ENCODE measurements at regions not wholly inside any gene's neighbourhood (a gene's known extent, or its start where the extent isn't known, plus 50 kb on each side); places are given as distances from the start of the nearest gene placed in this dataset.

DNA sequence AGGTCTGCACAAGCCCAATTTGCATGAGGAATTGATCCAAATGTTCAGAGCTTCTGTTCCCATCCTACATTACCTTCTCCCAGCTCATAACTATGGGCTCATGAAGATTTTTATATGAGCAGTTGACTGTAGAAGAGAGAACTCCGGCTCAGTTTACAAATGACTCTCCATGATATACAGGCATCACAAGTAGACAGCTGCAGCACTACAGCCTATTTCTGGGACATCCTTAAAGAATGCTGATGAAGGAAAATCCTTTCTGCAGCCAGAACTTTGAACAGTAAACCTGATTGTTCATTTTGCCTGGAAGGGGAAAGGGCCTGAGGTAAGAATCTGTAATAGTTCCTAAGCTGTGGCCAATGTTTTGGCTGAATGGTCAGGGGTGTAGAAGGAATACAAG, 174.1 kb upstream of the CXCL13 start:
- H3K79me2 ChIP-seq (ENCODE audit: control insufficient read depth, insufficient read depth, low read length) = no peaks in the 10 kb centered on the region
- WGBS (ENCODE audit: insufficient coverage, insufficient replicate concordance, low lambda C conversion rate, missing lambda C conversion rate) = 43% methylated on average over 1 of the region's 1 CpG
- no peaks in the 10 kb centered on the region for H3K4me1 ChIP-seq (ENCODE audit: control insufficient read depth, insufficient read depth, low read length)
- no peaks in the 10 kb centered on the region for H3K27me3 ChIP-seq (replicated peaks in 1 of 2; ENCODE audit: control insufficient read depth in 2 of 2, insufficient read depth in 2 of 2, low read length in 1 of 2)
- H4K20me1 ChIP-seq (ENCODE audit: control insufficient read depth, insufficient read depth) = no peaks in the 10 kb centered on the region; the same call in 1 of the 2 replicates
- RAD21 ChIA-PET (ENCODE audit: unreplicated experiment) = no interaction called here
- H3K9me3 ChIP-seq (replicated peaks; ENCODE audit: control insufficient read depth, insufficient read depth, low read length) = no peaks in the 10 kb centered on the region
- no peak overlapping the region for H3K9ac ChIP-seq (ENCODE audit: control insufficient read depth, insufficient read depth, low read length)
- SMC1A ChIA-PET (ENCODE audit: uncharacterized antibody, unreplicated experiment) = interaction anchor here (4.4 kb wide), 1 partner anchor 170 kb away, joined by 21 read pairs; no protein-coding TSS in a partner anchor
- FAIRE-seq (no peak), ATAC-seq (no peak), DNase-seq (ENCODE audit: low read depth, low spot score) (no peak)
- H3K4me3 ChIP-seq = no peak overlapping the region
- no peak overlapping the region for H3K27ac ChIP-seq (ENCODE audit: control insufficient read depth, insufficient read depth)
- CTCF ChIA-PET = interaction anchor here (0.6 to 3.6 kb wide), 6 partner anchors 13 to 170 kb away, joined by 3 to 21 read pairs (median 4); no protein-coding TSS in a partner anchor
- H3K4me2 ChIP-seq (ENCODE audit: control insufficient read depth, insufficient read depth) = no peak overlapping the region
- POLR2A ChIA-PET = no interaction called here
- intact Hi-C loops (cut with micrococcal nuclease; ENCODE audit: unreplicated experiment) (no loop called here), in situ Hi-C loops (cut with MboI) (no loop called here)
- H3K36me3 ChIP-seq (ENCODE audit: control insufficient read depth in 2 of 2, insufficient read depth in 2 of 2, low read length in 1 of 2) = no peaks in the 10 kb centered on the region
- no peak overlapping the region for H2AFZ ChIP-seq (ENCODE audit: control insufficient read depth, low read depth, low read length)
- BruUV-seq (replicated peaks) = no TSS peak
- TF ChIP-seq ZNF207 (IDR thresholded peaks at IDR 0.05; ENCODE audit: borderline replicate concordance) = no peak
- TF ChIP-seq, protein P1, sequence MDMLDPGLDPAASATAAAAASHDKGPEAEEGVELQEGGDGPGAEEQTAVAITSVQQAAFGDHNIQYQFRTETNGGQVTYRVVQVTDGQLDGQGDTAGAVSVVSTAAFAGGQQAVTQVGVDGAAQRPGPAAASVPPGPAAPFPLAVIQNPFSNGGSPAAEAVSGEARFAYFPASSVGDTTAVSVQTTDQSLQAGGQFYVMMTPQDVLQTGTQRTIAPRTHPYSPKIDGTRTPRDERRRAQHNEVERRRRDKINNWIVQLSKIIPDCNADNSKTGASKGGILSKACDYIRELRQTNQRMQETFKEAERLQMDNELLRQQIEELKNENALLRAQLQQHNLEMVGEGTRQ (IDR thresholded peaks at IDR 0.05; ENCODE audit: borderline replicate concordance, low read depth, low read length) = no peak
- TF ChIP-seq, protein P2, sequence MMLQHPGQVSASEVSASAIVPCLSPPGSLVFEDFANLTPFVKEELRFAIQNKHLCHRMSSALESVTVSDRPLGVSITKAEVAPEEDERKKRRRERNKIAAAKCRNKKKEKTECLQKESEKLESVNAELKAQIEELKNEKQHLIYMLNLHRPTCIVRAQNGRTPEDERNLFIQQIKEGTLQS (IDR thresholded peaks at IDR 0.05; ENCODE audit: borderline replicate concordance, extremely low read depth, low read depth, low read length) = no peak
- TF ChIP-seq TAF1 (IDR thresholded peaks at IDR 0.05; ENCODE audit: borderline replicate concordance, low read depth, low read length) = no peak
- TF ChIP-seq SMC3 (IDR thresholded peaks at IDR 0.05; ENCODE audit: borderline replicate concordance, low read length) = no peak
- TF ChIP-seq CEBPB (IDR thresholded peaks at IDR 0.05; ENCODE audit: borderline replicate concordance in 1 of 2, low read depth in 2 of 2, low read length in 2 of 2) = no peak
- TF ChIP-seq, protein P3, sequence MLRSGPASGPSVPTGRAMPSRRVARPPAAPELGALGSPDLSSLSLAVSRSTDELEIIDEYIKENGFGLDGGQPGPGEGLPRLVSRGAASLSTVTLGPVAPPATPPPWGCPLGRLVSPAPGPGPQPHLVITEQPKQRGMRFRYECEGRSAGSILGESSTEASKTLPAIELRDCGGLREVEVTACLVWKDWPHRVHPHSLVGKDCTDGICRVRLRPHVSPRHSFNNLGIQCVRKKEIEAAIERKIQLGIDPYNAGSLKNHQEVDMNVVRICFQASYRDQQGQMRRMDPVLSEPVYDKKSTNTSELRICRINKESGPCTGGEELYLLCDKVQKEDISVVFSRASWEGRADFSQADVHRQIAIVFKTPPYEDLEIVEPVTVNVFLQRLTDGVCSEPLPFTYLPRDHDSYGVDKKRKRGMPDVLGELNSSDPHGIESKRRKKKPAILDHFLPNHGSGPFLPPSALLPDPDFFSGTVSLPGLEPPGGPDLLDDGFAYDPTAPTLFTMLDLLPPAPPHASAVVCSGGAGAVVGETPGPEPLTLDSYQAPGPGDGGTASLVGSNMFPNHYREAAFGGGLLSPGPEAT (IDR thresholded peaks at IDR 0.05; ENCODE audit: low read depth) = no peak
- TF ChIP-seq ESRRA (IDR thresholded peaks at IDR 0.05; ENCODE audit: low read length) = no peak
- no peak for TF ChIP-seq ASH2L (IDR thresholded peaks at IDR 0.05; ENCODE audit: borderline replicate concordance, low read depth)
- no peak for TF ChIP-seq MYB (IDR thresholded peaks at IDR 0.05; ENCODE audit: borderline replicate concordance, low read depth, low read length)
- TF ChIP-seq MEF2A (IDR thresholded peaks at IDR 0.05; ENCODE audit: insufficient read depth, low read depth, low read length) = no peak
- TF ChIP-seq, protein P4, sequence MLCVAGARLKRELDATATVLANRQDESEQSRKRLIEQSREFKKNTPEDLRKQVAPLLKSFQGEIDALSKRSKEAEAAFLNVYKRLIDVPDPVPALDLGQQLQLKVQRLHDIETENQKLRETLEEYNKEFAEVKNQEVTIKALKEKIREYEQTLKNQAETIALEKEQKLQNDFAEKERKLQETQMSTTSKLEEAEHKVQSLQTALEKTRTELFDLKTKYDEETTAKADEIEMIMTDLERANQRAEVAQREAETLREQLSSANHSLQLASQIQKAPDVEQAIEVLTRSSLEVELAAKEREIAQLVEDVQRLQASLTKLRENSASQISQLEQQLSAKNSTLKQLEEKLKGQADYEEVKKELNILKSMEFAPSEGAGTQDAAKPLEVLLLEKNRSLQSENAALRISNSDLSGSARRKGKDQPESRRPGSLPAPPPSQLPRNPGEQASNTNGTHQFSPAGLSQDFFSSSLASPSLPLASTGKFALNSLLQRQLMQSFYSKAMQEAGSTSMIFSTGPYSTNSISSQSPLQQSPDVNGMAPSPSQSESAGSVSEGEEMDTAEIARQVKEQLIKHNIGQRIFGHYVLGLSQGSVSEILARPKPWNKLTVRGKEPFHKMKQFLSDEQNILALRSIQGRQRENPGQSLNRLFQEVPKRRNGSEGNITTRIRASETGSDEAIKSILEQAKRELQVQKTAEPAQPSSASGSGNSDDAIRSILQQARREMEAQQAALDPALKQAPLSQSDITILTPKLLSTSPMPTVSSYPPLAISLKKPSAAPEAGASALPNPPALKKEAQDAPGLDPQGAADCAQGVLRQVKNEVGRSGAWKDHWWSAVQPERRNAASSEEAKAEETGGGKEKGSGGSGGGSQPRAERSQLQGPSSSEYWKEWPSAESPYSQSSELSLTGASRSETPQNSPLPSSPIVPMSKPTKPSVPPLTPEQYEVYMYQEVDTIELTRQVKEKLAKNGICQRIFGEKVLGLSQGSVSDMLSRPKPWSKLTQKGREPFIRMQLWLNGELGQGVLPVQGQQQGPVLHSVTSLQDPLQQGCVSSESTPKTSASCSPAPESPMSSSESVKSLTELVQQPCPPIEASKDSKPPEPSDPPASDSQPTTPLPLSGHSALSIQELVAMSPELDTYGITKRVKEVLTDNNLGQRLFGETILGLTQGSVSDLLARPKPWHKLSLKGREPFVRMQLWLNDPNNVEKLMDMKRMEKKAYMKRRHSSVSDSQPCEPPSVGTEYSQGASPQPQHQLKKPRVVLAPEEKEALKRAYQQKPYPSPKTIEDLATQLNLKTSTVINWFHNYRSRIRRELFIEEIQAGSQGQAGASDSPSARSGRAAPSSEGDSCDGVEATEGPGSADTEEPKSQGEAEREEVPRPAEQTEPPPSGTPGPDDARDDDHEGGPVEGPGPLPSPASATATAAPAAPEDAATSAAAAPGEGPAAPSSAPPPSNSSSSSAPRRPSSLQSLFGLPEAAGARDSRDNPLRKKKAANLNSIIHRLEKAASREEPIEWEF (IDR thresholded peaks at IDR 0.05; ENCODE audit: insufficient replicate concordance, low read depth, low read length) = no peak
- no peak for TF ChIP-seq MXI1 (IDR thresholded peaks at IDR 0.05; ENCODE audit: low read depth, low read length)
- TF ChIP-seq BMI1 (IDR thresholded peaks at IDR 0.05; ENCODE audit: borderline replicate concordance) = no peak
- TF ChIP-seq TCF12 (IDR thresholded peaks at IDR 0.05; ENCODE audit: low read depth, low read length) = no peak

Data from GM12878 (cell line).